Sigmoid colon (tissue), 4 donors: ENCODE measurements at regions not wholly inside any gene's neighbourhood (a gene's known extent, or its start where the extent isn't known, plus 50 kb on each side); places are given as distances from the start of the nearest gene placed in this dataset.

ENCODE experiments used
- EP300 ChIP-seq, 4 donors: sonication (generic); formaldehyde crosslinking; IDR thresholded peaks; one replicate each; pipeline ENCODE4 v1.6.1; 2017; ENCODE audit warnings: antibody characterized with exemption in 4 of 4
- POLR2A ChIP-seq, 2 donors: fragments of 450-650 bp; IDR thresholded peaks; one replicate each; pipeline ENCODE4 v1.6.1; 2016; ENCODE audit warnings: antibody characterized with exemption in 2 of 2, mild to moderate bottlenecking in 2 of 2, moderate library complexity in 2 of 2
- TF ChIP-seq, protein P1 (sequence below), 4 experiments: fragments of 450-650 bp in 3 of 4; fragments of 200-600 bp in 1 of 4; IDR thresholded peaks; one replicate each; pipeline ENCODE4 v1.5.1; 2016 to 2019; ENCODE audit warnings: antibody characterized with exemption in 4 of 4, mild to moderate bottlenecking in 3 of 4, moderate library complexity in 2 of 4

DNA sequence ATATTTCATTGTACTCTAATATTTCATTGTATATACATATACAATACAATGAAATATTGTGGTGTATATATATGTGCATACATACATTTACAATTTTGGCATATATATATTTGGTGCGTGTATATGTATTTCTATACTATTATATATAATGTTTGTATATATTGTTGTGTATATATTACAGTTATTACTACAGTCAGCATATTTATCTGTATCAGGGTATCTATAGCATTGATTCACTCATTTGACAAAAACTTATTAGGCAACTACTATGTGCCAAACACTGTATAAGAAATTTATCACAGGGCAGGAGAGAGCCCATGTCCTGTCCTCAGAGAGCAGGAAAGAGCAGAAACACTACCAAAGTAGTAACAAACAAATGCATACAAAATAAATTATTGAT is 910.6 kb downstream of the QKI start:
- TF ChIP-seq, protein P1, sequence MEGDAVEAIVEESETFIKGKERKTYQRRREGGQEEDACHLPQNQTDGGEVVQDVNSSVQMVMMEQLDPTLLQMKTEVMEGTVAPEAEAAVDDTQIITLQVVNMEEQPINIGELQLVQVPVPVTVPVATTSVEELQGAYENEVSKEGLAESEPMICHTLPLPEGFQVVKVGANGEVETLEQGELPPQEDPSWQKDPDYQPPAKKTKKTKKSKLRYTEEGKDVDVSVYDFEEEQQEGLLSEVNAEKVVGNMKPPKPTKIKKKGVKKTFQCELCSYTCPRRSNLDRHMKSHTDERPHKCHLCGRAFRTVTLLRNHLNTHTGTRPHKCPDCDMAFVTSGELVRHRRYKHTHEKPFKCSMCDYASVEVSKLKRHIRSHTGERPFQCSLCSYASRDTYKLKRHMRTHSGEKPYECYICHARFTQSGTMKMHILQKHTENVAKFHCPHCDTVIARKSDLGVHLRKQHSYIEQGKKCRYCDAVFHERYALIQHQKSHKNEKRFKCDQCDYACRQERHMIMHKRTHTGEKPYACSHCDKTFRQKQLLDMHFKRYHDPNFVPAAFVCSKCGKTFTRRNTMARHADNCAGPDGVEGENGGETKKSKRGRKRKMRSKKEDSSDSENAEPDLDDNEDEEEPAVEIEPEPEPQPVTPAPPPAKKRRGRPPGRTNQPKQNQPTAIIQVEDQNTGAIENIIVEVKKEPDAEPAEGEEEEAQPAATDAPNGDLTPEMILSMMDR (IDR thresholded peaks at IDR 0.05): no peak
- TF ChIP-seq EP300 (IDR thresholded peaks at IDR 0.05) (no peak), POLR2A (IDR thresholded peaks at IDR 0.05) (no peak)
